Tibial artery (tissue), 4 donors: ENCODE measurements at regions not wholly inside any gene's neighbourhood (a gene's known extent, or its start where the extent isn't known, plus 50 kb on each side); places are given as distances from the start of the nearest gene placed in this dataset.

Experiments
- DNase-seq, 2 donors: peaks; one replicate each; pipeline ENCODE4 v3.0.0-alpha.2; 2019
- H3K27ac ChIP-seq, 2 donors: fragments of 200-600 bp; sonication (generic) in 1 of 2; 1 replicate in 1 of 2; 2 replicates in 1 of 2; pipeline ENCODE4 v1.5.1; 2018 to 2019; ENCODE audit warnings: mild to moderate bottlenecking in 1 of 2
- H3K27me3 ChIP-seq, 2 donors: fragments of 200-600 bp; sonication (generic) in 1 of 2; one replicate each; pipeline versions ENCODE4 v1.5.1 to v1.6.0; 2016 to 2019
- H3K36me3 ChIP-seq, 3 donors: fragments of 200-600 bp; sonication (generic) in 2 of 3; one replicate each; pipeline ENCODE4 v1.5.1; 2016 to 2019; ENCODE audit warnings: mild to moderate bottlenecking in 2 of 3
- H3K4me1 ChIP-seq, 4 donors: fragments of 200-600 bp; sonication (generic) in 2 of 4; 1 replicate in 3 of 4; 2 replicates in 1 of 4; pipeline ENCODE4 v1.5.1; 2016 to 2019
- H3K4me3 ChIP-seq, 2 donors: fragments of 200-600 bp; sonication (generic) in 1 of 2; 1 replicate in 1 of 2; 2 replicates in 1 of 2; pipeline ENCODE4 v1.5.1; 2018 to 2019; ENCODE audit warnings: mild to moderate bottlenecking in 2 of 2
- H3K9me3 ChIP-seq, 3 donors: fragments of 200-600 bp; sonication (generic) in 1 of 3; one replicate each; pipeline ENCODE4 v1.5.1; 2016 to 2019
- intact Hi-C: fragments of 100-400 bp; cut with DNase I; formaldehyde crosslinking; loops from one replicate; pipeline ENCODE4 v1.15.0; 2023; ENCODE audit warnings: low total_unique reads
- TF ChIP-seq, protein P1 (sequence below), 2 experiments: fragments of 200-600 bp in 1 of 2; fragments of 450-650 bp in 1 of 2; IDR thresholded peaks; one replicate each; pipeline ENCODE4 v1.5.1; 2017 to 2019; ENCODE audit warnings: antibody characterized with exemption in 2 of 2, mild to moderate bottlenecking in 1 of 2, moderate library complexity in 1 of 2

DNA sequence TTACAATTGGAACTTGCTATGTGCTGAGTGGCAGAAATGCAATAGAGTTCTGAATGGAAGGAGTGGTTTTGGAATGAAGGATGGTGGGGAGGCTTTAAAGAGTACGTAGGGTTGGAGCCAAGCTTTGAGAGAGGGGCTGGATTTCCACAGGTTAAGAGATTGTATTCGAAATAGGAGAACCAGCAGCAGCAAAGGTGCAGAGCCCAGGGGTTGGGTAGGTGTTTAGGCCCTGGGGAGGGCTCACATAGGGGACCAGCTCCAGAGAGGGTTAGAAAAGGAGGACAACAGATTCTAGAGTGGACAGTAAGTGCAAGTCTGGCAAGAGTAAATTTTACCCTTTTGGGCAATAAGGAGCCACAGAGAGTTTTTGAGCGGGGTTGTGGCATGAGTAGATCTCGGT lies 297.2 kb downstream of the RPS24 start:
- peaks cover 0 to 7% (median 4%) of the 10 kb centered on the region in 3 donors for H3K9me3 ChIP-seq
- DNase-seq, result no peak
- peak overlapping the region; percentile 67 to 71 for H3K27ac ChIP-seq
- H3K36me3 ChIP-seq, result no peaks in the 10 kb centered on the region
- no peaks in the 10 kb centered on the region for H3K27me3 ChIP-seq
- H3K4me1 ChIP-seq, result peaks cover 0 to 37% (median 18%) of the 10 kb centered on the region in 4 donors
- H3K4me3 ChIP-seq, result no peak overlapping the region
- TF ChIP-seq, protein P1, sequence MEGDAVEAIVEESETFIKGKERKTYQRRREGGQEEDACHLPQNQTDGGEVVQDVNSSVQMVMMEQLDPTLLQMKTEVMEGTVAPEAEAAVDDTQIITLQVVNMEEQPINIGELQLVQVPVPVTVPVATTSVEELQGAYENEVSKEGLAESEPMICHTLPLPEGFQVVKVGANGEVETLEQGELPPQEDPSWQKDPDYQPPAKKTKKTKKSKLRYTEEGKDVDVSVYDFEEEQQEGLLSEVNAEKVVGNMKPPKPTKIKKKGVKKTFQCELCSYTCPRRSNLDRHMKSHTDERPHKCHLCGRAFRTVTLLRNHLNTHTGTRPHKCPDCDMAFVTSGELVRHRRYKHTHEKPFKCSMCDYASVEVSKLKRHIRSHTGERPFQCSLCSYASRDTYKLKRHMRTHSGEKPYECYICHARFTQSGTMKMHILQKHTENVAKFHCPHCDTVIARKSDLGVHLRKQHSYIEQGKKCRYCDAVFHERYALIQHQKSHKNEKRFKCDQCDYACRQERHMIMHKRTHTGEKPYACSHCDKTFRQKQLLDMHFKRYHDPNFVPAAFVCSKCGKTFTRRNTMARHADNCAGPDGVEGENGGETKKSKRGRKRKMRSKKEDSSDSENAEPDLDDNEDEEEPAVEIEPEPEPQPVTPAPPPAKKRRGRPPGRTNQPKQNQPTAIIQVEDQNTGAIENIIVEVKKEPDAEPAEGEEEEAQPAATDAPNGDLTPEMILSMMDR (IDR thresholded peaks at IDR 0.05), result no peak
- intact Hi-C loops, result no loop called here

DNA sequence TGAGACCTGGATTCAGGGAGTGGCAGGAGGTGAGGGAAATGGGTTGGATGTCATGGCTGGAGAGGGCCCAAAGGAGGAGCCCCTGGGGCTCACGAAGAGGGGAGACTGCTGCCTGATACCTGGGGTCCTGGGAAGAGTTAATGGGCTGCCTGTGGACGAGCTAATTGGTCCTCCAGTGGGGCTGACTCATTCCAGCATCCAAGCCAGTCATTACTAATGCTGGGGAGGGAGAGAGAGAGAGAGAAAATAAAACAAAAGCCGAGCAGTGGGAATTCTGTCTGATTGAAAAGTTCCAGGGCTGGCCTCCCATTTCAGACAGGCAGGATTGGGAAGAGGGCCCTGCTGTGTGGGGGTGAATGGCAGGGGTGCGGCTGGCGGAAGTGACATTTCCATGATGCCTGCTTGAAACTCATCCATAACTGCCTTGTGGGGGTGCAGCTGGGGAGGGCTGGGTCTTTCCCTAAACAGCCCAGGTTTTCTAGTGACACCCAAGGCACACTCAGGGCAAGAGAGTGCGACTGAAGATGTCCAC lies 297.8 kb downstream of the RPS24 start:
- H3K27ac ChIP-seq, result peak overlapping the region; percentile 67 to 71
- peaks cover 0 to 43% (median 24%) of the 10 kb centered on the region in 4 donors for H3K4me1 ChIP-seq
- H3K9me3 ChIP-seq, result peaks cover 0 to 4% (median 2%) of the 10 kb centered on the region in 3 donors
- intact Hi-C loops, result no loop called here
- no peaks in the 10 kb centered on the region for H3K36me3 ChIP-seq
- no peaks in the 10 kb centered on the region for H3K27me3 ChIP-seq
- no peak overlapping the region for H3K4me3 ChIP-seq
- TF ChIP-seq, protein P1 (IDR thresholded peaks at IDR 0.05), result no peak
- DNase-seq, result peak; percentile 39 to 68

DNA sequence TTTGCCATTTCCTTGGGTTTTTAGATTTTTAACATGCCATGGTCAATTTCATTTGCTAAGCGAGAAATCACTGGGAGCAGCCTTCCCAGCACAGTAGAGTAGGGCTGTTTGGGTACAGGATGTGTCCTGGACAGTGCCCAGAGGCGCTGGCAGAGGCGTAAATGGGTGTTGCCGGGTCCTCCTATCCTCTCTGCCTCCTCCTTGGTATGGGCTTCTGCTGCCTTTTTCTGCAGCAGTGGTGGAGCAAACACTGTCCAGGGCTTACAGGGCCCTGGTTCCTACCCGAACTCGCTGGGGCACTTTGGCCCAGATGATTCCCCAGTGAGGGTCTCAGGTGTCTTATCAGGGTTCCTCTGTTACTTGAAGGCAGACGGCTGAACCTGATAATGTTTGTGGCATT lies 298.3 kb downstream of the RPS24 start:
- intact Hi-C loops, result no loop called here
- no peak overlapping the region for H3K4me3 ChIP-seq
- no peaks in the 10 kb centered on the region for H3K9me3 ChIP-seq
- TF ChIP-seq, protein P1 (IDR thresholded peaks at IDR 0.05), result no peak
- DNase-seq, result peak; percentile 67 to 87
- no peaks in the 10 kb centered on the region for H3K36me3 ChIP-seq
- H3K27me3 ChIP-seq, result no peaks in the 10 kb centered on the region
- peak overlapping the region; percentile 67 to 71 for H3K27ac ChIP-seq
- H3K4me1 ChIP-seq, result peaks cover 0 to 49% (median 29%) of the 10 kb centered on the region in 4 donors

DNA sequence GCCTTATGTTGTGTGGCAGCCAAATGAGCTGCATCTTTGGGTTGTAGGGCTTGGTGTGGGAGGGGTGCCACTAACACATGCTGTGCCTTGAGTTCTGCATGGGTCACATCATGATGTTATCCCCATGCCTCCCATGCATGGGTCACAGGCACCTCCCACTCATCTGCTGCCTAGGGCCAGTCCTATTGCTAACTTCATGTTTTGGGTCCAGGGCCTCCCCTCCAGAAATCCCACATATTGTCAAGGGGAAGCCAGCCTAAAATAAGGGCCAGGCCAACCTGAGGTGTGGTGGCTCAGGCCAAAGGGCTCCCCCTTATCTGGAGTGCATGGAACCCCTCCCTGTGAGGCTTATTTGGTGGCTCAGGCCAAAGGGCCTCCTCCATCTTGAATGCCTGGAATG lies 299.0 kb downstream of the RPS24 start:
- no peaks in the 10 kb centered on the region for H3K27me3 ChIP-seq
- peak overlapping the region; percentile 67 to 71 for H3K27ac ChIP-seq
- H3K36me3 ChIP-seq, result no peaks in the 10 kb centered on the region
- peaks cover 0 to 54% (median 29%) of the 10 kb centered on the region in 4 donors for H3K4me1 ChIP-seq
- intact Hi-C loops, result no loop called here
- H3K4me3 ChIP-seq, result no peak overlapping the region
- TF ChIP-seq, protein P1 (IDR thresholded peaks at IDR 0.05), result no peak
- peak in 1 of 2 donors; percentile 53 for DNase-seq
- H3K9me3 ChIP-seq, result no peaks in the 10 kb centered on the region

DNA sequence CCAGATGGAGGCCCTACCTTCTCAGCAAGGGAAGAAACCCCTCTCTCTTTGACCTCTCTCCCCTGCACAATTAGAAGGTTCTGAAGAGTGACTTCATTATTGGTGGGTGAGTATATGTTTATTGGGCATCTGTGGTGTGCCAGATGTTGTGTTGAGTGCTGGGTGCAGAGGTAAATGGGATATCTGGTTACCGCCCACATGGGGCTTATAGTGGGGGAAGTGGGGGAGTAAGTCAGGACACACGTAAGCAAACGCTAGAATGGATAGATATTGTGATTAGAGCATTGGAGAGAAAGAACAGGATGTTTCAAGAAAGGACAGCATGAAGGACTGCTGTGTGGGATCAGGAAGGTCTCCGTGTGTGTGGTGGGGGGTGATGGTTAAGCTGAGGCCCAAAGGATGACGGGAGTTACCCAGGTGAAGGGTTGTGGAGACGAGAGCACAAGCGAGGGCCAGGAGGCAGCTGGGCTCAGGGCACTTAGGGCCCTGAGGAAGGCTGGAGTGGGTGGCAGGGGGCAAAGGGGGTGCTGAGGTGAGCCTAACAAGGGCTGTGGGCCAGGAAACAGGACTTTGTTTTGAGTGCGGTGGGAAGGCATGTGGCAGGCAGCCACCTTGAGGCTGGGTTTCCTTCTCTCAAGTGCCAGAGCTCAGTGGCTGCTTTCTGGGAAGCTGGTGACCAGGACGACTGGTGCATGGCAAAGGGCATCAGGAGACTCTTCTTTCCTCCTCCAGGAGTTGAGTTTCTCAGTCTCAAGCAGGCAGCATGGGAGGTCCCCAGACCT lies 299.9 kb downstream of the RPS24 start:
- TF ChIP-seq, protein P1 (IDR thresholded peaks at IDR 0.05), result no peak
- H3K27me3 ChIP-seq, result no peaks in the 10 kb centered on the region
- H3K9me3 ChIP-seq, result no peaks in the 10 kb centered on the region
- peak overlapping the region; percentile 66 to 71 for H3K27ac ChIP-seq
- intact Hi-C loops, result no loop called here
- peak in 1 of 2 donors; percentile 62 for DNase-seq
- peaks cover 0 to 60% (median 29%) of the 10 kb centered on the region in 4 donors for H3K4me1 ChIP-seq
- no peak overlapping the region for H3K4me3 ChIP-seq
- no peaks in the 10 kb centered on the region for H3K36me3 ChIP-seq
